GM19468 (cell line): ENCODE measurements at regions not wholly inside any gene's neighbourhood (a gene's known extent, or its start where the extent isn't known, plus 50 kb on each side); places are given as distances from the start of the nearest gene placed in this dataset.

ENCODE experiments used
- ATAC-seq: cut with Tn5 transposase; IDR thresholded peaks from one replicate; pipeline ENCODE4 v1.9.1; 2021; ENCODE audit warnings: mild to moderate bottlenecking, moderate library complexity, moderate number of reproducible peaks; ENCODE audit not compliant: unreplicated experiment; ENCODE audit errors: extremely low read depth

DNA sequence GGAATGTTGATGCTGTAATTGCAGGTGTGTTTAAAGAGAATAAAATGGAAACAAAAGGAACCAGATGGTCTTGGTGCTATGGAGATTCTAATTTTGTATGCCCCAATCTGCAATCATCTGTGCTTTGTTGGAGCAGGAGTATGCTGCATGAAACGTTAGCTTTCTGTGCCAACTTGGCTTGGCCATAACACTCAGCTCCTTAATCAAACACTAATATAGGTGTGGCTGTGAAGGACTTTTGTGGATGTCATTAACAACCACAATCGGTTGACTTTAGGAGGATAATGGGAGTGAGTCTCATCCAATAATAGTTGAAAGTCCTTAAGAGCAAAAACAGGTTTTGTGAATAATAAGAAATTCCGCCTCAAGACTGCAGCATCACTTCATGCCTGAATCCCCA is 399.2 kb downstream of the NLGN4X start:
- ATAC-seq = no peak

DNA sequence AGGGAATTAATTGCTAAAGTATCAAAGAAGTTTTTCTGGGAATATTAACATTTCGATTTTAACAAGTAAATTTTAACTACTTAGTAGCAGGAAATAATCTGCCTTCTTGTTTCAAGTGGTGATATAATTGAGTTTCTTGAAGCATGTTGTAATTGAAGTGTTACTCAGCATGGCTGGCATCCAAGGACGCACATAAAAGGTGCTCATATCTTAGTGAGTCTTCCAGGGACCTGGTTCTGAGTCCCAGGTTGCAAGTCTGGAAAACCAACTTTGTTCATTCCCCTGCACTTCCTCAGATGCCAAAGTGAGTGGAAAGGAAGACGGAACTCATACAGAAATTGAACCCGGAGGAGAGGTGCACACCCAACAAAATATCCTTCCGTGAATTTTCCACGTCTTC is 399.6 kb downstream of the NLGN4X start:
- ATAC-seq = no peak

DNA sequence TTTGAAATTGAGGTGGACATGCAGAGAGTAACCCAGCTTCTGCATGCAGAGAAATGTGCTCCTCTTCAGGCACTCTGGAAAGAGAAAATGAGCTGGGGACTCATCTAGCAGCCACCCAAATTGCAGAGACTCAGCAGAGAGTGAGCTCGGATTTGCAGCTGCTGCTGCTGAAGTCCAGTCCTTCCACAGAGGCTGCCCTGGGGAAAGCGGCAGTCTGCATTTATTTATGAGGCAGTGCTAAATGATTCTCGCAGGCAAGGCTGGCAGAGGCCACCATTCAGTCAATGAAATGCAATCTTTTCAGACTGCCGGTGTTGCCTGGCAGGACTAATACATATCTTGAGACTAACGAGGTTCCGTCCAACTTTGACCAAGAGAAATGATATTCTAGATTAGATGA is 404.8 kb downstream of the NLGN4X start:
- ATAC-seq = no peak

DNA sequence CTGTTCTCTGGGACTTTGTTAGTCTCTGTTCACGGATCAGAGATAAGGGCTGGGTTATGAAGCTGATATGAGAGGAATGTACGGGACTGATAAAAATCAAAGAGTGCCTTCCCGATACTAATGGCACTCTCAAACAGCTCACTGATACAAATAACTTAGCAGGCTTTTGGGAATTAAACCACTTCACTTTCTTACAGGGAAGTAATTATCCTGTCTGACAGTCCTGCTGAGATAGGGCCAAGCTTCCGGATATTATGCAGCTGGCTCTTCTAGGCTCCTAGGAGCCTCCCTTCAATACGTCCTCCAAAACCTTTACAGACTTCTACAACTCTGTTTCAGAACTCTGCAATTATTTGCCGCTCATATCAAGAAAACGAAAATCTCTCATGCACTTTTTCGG is 418.0 kb downstream of the NLGN4X start:
- no peak for ATAC-seq

DNA sequence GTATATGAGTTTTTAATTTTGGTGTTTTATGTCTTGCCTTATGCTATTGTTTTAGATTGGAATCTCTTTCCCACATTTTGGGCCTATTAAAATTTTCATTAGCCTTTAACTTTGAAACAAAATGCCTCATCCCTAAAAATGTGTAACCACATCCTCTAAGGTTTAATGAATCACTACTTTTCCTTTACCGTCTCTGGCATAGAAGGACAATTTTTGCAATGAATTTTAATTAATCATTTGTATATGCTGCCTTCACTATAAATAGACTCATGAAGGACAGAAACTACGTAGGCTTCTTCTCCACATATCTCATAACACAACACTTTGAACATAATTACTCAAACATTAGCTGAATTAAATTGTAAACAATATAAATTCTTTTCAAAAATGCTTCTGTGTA is 421.5 kb downstream of the NLGN4X start:
- no peak for ATAC-seq

DNA sequence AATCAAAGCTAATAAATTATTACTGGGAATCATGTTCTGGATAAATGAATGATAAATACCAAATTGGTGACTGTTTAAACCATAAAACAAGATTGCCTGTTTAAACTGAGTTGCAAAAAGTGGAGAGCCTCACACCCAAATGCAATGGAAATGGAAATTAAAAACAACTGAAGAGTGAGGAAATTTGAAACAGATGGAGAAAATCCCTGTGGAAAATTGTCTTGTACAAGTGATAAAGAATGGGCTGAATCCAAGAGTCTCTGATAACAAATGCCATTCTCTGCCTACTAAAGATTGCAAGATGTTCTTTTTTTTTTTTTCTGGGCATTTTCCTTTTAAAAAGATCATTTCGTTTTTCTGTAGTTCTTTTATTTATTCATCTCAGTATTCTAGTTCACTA is 426.3 kb downstream of the NLGN4X start:
- no peak for ATAC-seq

DNA sequence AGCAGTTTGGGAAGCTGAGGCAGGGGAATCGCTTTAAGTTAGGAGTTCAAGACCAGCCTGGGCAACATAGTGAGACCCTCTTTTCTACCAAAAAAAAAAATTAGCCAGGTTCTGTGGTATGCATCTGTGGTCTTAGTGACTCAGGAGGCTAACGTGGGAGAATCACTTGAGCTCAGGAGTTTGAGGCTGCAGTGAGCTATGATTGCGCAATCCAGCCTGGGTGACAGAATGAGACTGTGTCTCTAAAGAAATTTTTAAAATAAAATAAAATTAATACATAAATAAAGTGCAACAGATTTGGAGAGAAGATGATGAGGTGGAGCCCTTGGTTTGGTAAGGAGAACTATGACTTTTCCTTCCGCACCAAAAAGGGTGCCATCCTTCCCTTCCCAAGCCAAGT is 436.9 kb downstream of the NLGN4X start:
- no peak for ATAC-seq

DNA sequence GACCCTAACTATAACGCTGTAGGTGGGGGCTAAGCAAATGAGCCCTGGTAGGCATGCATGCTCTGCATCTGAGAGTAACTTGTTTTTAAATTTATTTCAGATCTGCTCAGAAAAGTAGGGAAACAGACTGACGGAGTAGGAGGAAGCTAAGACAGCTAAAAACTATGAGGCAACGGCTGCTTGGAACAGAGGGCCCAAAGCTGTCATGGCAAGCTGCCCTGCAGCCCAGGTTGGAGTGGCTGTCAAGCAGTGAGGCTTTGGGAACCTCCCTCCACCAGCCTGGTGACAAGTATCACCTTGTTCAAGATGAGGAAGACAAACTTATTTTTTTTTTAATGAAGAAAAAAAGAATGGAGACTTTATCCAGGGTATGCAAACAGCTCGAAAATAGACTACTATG is 439.8 kb downstream of the NLGN4X start:
- ATAC-seq = no peak

DNA sequence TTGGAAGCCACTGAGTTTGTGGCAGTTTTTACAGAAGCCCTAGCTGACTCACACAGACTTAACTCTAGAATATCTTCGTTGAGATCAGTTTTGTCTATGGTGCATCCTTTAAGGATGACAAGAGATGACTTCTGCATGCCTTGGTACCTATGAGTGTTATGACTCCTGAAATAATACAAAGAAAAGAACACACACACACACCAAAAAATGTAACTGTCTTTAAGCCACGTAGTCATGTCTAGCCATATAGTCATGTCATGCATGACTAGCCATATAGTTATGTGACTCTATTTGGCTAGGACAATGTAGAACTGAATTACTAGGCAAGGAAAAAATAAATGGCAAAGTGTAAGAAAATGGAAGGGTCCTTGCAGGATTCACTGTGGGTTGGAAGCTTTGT is 447.8 kb downstream of the NLGN4X start:
- no peak for ATAC-seq

DNA sequence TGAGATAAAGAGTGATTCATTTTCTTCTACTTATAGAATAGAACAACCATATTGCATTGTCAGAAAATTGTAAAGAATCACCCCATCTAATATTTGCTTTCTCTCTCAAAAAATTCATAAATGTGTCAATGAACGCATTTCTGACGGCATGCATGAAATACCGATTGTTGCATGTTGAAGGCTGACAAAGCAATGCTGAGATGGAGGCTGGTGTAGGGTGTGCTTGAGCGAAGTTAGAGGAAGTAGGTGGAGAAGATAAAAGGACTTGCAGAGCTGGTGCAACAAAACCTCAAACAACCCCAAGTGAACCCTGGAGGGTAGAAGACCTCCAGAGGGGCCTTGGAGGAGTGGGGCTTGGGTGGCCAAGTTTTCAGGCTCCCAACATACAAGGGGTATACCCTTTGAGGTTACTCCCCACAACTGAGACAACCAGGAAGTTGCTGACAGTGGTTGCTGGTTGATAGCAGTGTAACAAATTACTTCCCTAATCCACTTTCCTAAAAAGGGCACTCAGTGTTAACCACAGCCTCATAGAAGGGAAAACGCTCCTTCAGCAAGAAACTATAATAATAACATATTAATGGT is 452.7 kb downstream of the NLGN4X start:
- no peak for ATAC-seq

DNA sequence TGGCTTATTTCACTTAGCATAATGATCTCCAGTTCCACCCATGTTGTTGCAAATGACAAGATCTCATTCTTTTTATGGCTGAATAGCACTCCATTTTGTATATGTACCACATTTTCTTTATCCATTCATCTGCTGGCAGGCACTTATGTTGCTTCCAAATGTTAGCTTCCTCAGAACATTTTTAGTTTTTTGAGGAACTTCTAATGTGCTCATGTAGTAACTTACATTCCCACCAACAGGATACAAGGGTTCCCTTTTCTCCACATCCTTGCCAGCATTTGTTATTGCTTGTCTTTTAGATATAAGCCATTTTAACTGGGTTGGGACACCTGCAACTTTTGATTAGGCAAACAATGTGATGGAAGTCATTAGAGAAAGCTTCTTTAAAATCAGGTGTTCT is 454.2 kb downstream of the NLGN4X start:
- ATAC-seq = no peak

DNA sequence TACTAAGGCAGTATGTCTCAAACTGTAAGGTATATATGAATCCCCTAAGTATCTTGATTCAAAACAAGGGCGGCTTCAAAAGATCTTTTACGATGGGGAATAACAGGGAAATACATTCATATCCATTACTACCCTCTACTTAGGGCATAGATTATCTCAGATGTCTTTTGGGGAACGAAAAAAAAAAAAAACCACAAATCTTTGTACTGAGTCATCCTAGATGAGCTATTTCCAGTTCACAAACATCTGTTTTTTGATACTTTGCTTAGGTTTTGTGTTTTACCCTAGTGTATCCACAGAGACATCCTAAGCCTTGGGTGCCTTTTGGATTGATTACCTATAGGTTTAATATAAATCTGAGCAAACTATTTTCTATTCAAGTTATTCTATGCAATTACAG is 457.2 kb downstream of the NLGN4X start:
- no peak for ATAC-seq

DNA sequence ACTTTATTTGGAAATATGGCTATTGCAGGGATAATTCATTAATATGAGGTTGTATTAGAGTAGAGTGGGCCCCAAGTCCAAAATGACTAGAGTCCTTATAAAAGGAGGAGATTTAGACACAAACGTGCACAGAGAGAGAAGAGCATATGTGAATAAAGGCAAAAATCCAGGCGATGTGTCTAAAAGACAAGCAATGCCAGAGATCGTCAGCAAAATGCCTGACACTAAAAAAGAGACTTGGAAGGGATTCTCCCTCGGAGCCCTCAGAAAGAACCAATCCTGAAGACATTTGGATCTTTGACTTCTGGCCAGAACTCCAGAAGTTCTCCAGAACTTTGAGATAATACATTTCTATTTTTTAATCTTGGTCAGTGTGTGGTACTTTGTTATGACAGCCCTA is 472.1 kb downstream of the NLGN4X start:
- no peak for ATAC-seq

DNA sequence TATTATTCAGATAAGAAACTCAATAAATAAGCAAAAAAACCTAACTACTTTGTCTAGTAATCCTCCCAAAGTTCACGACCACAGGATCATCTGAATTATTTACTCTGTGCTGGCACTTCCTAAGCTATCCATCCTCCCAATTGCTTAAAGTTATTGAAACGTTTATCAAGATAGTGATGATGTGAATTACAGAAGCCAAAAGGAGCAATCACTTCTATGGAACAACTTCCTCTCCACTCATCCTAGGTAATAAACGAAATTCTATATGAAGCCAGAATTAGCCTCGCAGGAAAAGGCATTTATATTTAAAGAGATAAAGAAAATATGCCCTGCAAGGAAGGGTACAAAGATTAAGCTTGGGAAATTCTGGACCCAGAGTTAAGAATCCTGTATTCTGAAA is 475.4 kb downstream of the NLGN4X start:
- no peak for ATAC-seq

DNA sequence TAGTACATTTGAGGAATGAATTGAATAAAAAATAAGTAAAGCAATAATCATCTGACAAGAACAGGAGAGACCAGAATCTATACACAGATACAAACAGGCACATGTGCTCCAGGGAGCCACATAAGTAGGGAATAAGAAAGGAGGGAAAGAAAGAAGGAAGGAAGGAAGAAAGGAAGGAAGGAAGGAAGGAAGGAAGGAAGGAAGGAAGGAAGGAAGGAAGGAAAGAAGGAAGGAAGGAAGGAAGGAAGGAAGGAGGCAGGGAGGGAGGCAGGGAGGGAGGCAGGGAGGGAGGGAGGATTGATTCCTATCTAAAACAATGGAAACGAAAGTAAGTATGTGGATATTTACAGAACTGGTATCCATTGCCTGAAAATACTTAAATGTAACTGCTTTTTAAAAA is 475.8 kb downstream of the NLGN4X start:
- no peak for ATAC-seq

DNA sequence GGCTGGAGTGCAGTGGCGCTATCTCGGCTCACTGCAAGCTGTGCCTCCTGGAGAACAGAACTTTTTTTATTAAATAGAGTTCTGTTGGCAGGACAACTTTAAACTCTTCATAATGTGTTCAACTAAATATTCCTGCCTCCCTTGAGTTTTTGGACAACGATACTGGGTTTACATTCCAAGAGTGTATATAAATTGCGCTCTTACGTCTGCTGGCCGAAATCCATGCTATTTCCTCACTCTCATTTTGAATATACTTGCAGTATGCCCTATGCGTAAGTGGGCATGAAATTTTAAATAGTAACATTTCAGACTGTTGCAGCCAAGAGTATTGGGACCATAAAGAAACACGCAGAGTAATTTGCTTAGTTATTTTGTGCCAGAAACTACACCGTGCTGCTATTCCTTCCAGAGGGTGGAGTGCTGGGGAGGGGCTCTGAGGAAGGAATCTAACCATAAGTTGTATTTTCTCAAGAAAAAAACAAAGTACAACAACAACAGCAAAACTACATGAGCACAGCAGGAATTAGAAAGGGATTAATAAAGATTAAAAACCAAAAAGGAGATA is 480.0 kb downstream of the NLGN4X start:
- no peak for ATAC-seq

DNA sequence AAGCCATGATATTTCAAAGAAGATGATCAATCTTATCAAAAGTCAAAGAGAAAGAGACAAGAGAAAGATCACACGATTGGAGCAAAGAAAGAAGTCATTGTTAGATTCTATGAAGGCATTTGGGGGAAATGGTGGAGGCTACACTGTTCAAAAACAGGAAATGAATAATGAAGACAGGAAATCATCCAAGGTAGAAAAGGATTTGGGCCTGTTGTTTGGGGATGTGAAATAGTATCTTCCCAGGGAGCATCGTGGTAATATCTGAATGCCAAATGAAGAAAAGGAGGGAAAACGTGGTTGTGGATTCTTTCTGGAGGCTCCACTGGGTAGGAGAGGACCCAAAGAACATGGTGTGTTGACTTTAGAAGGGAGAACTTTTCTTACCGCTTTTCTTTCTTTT is 482.4 kb downstream of the NLGN4X start:
- ATAC-seq = no peak

DNA sequence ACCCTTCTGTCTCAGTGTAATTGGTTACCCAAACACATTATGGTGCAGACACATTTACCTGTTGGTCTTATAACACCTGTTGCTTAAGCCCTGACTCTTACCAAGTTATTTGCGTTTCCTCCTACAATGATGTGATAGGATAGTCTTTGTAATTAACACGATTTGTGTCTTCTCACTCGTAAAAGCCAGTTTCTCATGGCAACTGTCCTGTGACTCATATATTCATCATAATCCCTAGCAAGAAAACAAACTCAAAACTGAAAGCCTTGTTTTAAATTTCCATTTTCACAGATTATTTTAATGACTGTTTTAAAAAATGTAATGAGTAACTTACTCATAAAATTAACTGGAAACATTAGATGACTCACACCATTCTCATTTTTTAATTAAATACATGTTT is 495.2 kb downstream of the NLGN4X start:
- no peak for ATAC-seq

DNA sequence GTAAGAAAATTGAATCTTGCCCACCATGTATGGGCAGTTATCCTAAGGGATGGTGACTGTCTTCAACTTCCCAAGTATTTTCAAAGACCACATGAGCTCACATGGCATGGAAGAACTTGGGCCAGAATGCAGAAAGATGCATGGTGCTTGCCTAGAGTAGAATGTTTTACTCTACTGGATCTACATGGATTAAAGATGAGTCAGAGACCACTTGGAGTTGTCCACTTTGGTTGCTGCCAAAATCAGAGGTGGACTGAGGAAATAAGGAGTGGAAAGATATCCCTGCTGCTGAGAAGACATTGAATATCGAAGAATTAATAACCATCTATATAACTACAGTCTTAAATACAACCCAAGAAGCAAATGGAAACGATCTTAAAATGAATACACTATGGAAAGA is 498.1 kb downstream of the NLGN4X start:
- ATAC-seq = no peak

DNA sequence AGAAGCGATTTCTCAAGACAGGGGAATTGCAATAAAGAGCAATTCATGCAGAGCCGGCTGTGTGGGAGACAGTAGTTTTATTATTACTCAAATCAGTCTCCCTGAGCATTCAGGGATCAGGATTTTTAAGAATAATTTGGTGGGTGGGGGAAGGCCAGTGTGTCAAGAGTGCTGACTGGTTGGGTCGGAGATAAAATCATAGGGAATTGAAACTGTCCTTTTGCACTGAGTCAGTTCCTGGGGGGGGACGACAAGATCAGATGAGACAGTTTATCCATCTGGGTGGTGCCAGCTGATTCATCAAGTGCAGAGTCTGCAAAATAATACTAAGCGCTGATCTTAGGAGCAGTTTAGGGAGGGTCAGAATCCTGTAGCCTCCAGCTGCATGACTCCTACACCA is 502.4 kb downstream of the NLGN4X start:
- no peak for ATAC-seq

DNA sequence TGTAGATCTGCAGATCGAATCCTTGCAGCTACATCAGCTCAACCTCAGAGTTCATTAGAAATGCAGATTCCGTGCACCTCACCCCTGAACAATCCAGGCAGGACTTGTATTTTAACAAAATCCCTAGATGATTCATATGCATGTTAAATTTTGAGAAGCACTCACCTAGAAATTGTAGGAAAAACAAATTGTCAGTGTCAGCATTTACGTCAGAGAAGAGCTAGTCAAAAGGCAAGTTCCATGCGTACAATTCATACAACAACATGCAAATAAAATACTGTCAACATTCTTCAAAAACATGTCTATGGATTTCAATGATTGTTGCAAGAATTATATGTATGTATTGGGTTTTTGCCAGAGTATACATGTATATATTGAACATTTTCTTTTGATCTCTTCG is 504.5 kb downstream of the NLGN4X start:
- no peak for ATAC-seq

DNA sequence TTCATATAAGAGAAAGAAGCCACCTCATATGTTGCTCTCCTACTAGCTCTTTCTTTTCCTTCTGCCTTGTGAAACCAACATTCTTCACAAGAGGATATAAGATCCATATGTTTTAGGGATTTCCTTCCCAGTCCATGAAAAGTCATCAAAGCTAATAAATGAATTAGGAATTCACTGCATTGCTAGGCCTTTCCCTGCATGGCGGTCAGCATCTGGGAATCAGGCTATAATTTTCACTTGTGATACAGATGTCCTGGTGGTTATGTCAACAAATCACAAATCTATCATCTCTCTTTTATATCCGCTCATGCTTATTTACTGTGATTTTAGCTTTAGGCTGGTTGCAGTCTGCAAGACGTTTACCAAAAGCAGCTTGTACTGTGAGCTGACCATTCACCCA is 510.0 kb downstream of the NLGN4X start:
- no peak for ATAC-seq

DNA sequence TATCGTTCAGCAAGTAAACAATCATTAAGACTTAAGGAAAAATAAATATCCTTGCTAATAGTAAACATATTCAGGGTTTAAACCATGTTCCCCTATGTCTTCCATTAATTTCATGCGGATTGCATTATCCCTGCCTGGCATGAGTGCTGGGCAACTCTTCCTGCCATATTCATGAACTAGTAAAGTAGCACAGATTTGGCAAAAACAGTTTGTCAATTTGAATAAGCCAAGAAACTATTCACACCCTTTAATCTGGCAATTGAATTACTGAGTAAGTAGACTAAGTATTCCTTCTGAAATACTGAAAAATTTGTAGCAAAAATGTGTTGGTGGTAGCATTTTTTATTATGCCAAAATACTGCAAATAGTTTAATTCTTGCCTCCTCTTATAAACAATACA is 512.0 kb downstream of the NLGN4X start:
- no peak for ATAC-seq
